ENCODE measurements at regions not wholly inside any gene's neighbourhood (a gene's known extent, or its start where the extent isn't known, plus 50 kb on each side); places are given as distances from the start of the nearest gene placed in this dataset.

GRCh38 chr21:16708101-16708835, 804.6 kb upstream of the CXADR start:
- Histone ChIP-seq H2BK5ac (ENCODE audit: low read length) (no peak overlapping the region), H3K4ac (ENCODE audit: low read length) (no peak overlapping the region), H3K14ac (ENCODE audit: low read length) (no peak overlapping the region), H2AFZ (ENCODE audit: low read length) (no peak overlapping the region), H3K27me3 (ENCODE audit: control insufficient read depth in 3 of 3, insufficient read depth in 3 of 3, low read depth in 1 of 3, low read length in 3 of 3) (no peaks in the 10 kb centered on the region), H2BK120ac (ENCODE audit: low read depth, low read length) (no peak overlapping the region), H3K36me3 (replicated peaks in 1 of 2; ENCODE audit: control insufficient read depth in 2 of 2, insufficient read depth in 2 of 2, low read length in 2 of 2) (no peaks in the 10 kb centered on the region), H3K18ac (ENCODE audit: low read length) (no peak overlapping the region), H2BK15ac (ENCODE audit: low read length) (no peak overlapping the region), H2AK5ac (ENCODE audit: low read depth, low read length) (no peak overlapping the region), H4K8ac (ENCODE audit: low read depth, low read length) (no peak overlapping the region), H3K79me1 (ENCODE audit: low read depth, low read length) (no peaks in the 10 kb centered on the region), H3K4me3 (ENCODE audit: low read length in 2 of 2) (no peak overlapping the region), H2BK12ac (ENCODE audit: low read length) (no peak overlapping the region), H3K23ac (ENCODE audit: low read depth, low read length, poor library complexity) (no peak overlapping the region), H4K91ac (ENCODE audit: low read depth, low read length, poor library complexity) (no peak overlapping the region), H3K4me1 (ENCODE audit: control insufficient read depth in 2 of 2, insufficient read depth in 1 of 2, low read depth in 1 of 2, low read length in 2 of 2) (no peaks in the 10 kb centered on the region), H3K27ac (replicated peaks; ENCODE audit: low read length) (no peak overlapping the region), H3K4me2 (ENCODE audit: insufficient read depth, low read length, poor library complexity, severe bottlenecking) (no peak overlapping the region), H3K9ac (ENCODE audit: low read depth, low read length, poor library complexity) (no peak overlapping the region), H3K9me3 (replicated peaks in 1 of 2; ENCODE audit: control insufficient read depth in 2 of 2, insufficient read depth in 1 of 2, low read depth in 1 of 2, low read length in 2 of 2) (peaks cover 0 to 3% of the 10 kb centered on the region in 2 donors)
- no peak for DNase-seq (ENCODE audit: low spot score)
- WGBS, 2 donors (ENCODE audit: extremely low coverage in 2 of 2, insufficient read length in 2 of 2, insufficient replicate concordance in 1 of 2): no CpG with 5 or more reads among the region's 2 CpGs

- Histone ChIP-seq H2AFZ (ENCODE audit: low read length) (no peak overlapping the region), H3K9ac (ENCODE audit: low read depth, low read length, poor library complexity) (no peak overlapping the region), H2BK15ac (ENCODE audit: low read length) (no peak overlapping the region), H3K27me3 (ENCODE audit: control insufficient read depth in 3 of 3, insufficient read depth in 3 of 3, low read depth in 1 of 3, low read length in 3 of 3) (no peaks in the 10 kb centered on the region), H3K9me3 (replicated peaks in 1 of 2; ENCODE audit: control insufficient read depth in 2 of 2, insufficient read depth in 1 of 2, low read depth in 1 of 2, low read length in 2 of 2) (peaks cover 0 to 3% of the 10 kb centered on the region in 2 donors), H3K27ac (replicated peaks; ENCODE audit: low read length) (no peak overlapping the region), H3K4me3 (ENCODE audit: low read length in 2 of 2) (no peak overlapping the region), H3K36me3 (replicated peaks in 1 of 2; ENCODE audit: control insufficient read depth in 2 of 2, insufficient read depth in 2 of 2, low read length in 2 of 2) (no peaks in the 10 kb centered on the region), H2BK12ac (ENCODE audit: low read length) (no peak overlapping the region), H4K91ac (ENCODE audit: low read depth, low read length, poor library complexity) (no peak overlapping the region), H3K14ac (ENCODE audit: low read length) (no peak overlapping the region), H3K23ac (ENCODE audit: low read depth, low read length, poor library complexity) (no peak overlapping the region), H4K8ac (ENCODE audit: low read depth, low read length) (no peak overlapping the region), H3K4me2 (ENCODE audit: insufficient read depth, low read length, poor library complexity, severe bottlenecking) (no peak overlapping the region), H3K4ac (ENCODE audit: low read length) (no peak overlapping the region), H3K18ac (ENCODE audit: low read length) (no peak overlapping the region), H3K4me1 (ENCODE audit: control insufficient read depth in 2 of 2, insufficient read depth in 1 of 2, low read depth in 1 of 2, low read length in 2 of 2) (no peaks in the 10 kb centered on the region), H2BK5ac (ENCODE audit: low read length) (no peak overlapping the region), H3K79me1 (ENCODE audit: low read depth, low read length) (no peaks in the 10 kb centered on the region), H2BK120ac (ENCODE audit: low read depth, low read length) (no peak overlapping the region), H2AK5ac (ENCODE audit: low read depth, low read length) (no peak overlapping the region)
- WGBS, 2 donors (ENCODE audit: extremely low coverage in 2 of 2, insufficient read length in 2 of 2, insufficient replicate concordance in 1 of 2): no CpG with 5 or more reads among the region's 5 CpGs
- DNase-seq (ENCODE audit: low spot score): no peak
These were observed 802.8 kb upstream of the CXADR start for GRCh38 chr21:16709866-16710550.

GRCh38 chr21:16711757-16712156, 801.1 kb upstream of the CXADR start:
- no peak overlapping the region for H3K4me3 ChIP-seq (ENCODE audit: low read length in 2 of 2)
- H2BK120ac ChIP-seq (ENCODE audit: low read depth, low read length): no peak overlapping the region
- no peaks in the 10 kb centered on the region for H3K27me3 ChIP-seq (ENCODE audit: control insufficient read depth in 3 of 3, insufficient read depth in 3 of 3, low read depth in 1 of 3, low read length in 3 of 3)
- no peak overlapping the region for H2BK15ac ChIP-seq (ENCODE audit: low read length)
- H2BK12ac ChIP-seq (ENCODE audit: low read length): no peak overlapping the region
- DNase-seq (ENCODE audit: low spot score): no peak
- no CpG with 5 or more reads among the region's 2 CpGs for WGBS, 2 donors (ENCODE audit: extremely low coverage in 2 of 2, insufficient read length in 2 of 2, insufficient replicate concordance in 1 of 2)
- no peak overlapping the region for H3K14ac ChIP-seq (ENCODE audit: low read length)
- H2AFZ ChIP-seq (ENCODE audit: low read length): no peak overlapping the region
- peaks cover 0 to 3% of the 10 kb centered on the region in 2 donors for H3K9me3 ChIP-seq (replicated peaks in 1 of 2; ENCODE audit: control insufficient read depth in 2 of 2, insufficient read depth in 1 of 2, low read depth in 1 of 2, low read length in 2 of 2)
- H4K8ac ChIP-seq (ENCODE audit: low read depth, low read length): no peak overlapping the region
- H3K9ac ChIP-seq (ENCODE audit: low read depth, low read length, poor library complexity): no peak overlapping the region
- no peak overlapping the region for H3K23ac ChIP-seq (ENCODE audit: low read depth, low read length, poor library complexity)
- H3K18ac ChIP-seq (ENCODE audit: low read length): no peak overlapping the region
- no peak overlapping the region for H3K4me2 ChIP-seq (ENCODE audit: insufficient read depth, low read length, poor library complexity, severe bottlenecking)
- no peak overlapping the region for H3K27ac ChIP-seq (replicated peaks; ENCODE audit: low read length)
- no peak overlapping the region for H2BK5ac ChIP-seq (ENCODE audit: low read length)
- H3K79me1 ChIP-seq (ENCODE audit: low read depth, low read length): no peaks in the 10 kb centered on the region
- no peaks in the 10 kb centered on the region for H3K36me3 ChIP-seq (replicated peaks in 1 of 2; ENCODE audit: control insufficient read depth in 2 of 2, insufficient read depth in 2 of 2, low read length in 2 of 2)
- H4K91ac ChIP-seq (ENCODE audit: low read depth, low read length, poor library complexity): no peak overlapping the region
- H3K4me1 ChIP-seq (ENCODE audit: control insufficient read depth in 2 of 2, insufficient read depth in 1 of 2, low read depth in 1 of 2, low read length in 2 of 2): no peaks in the 10 kb centered on the region
- no peak overlapping the region for H2AK5ac ChIP-seq (ENCODE audit: low read depth, low read length)
- H3K4ac ChIP-seq (ENCODE audit: low read length): no peak overlapping the region

GRCh38 chr21:16713331-16714117, 799.3 kb upstream of the CXADR start:
- H3K4me2 ChIP-seq (ENCODE audit: insufficient read depth, low read length, poor library complexity, severe bottlenecking): no peak overlapping the region
- no peak overlapping the region for H2AFZ ChIP-seq (ENCODE audit: low read length)
- no peak overlapping the region for H3K23ac ChIP-seq (ENCODE audit: low read depth, low read length, poor library complexity)
- H2AK5ac ChIP-seq (ENCODE audit: low read depth, low read length): no peak overlapping the region
- H3K27me3 ChIP-seq (ENCODE audit: control insufficient read depth in 3 of 3, insufficient read depth in 3 of 3, low read depth in 1 of 3, low read length in 3 of 3): no peaks in the 10 kb centered on the region
- no peak overlapping the region for H2BK5ac ChIP-seq (ENCODE audit: low read length)
- no peak overlapping the region for H4K8ac ChIP-seq (ENCODE audit: low read depth, low read length)
- DNase-seq (ENCODE audit: low spot score): no peak
- no peak overlapping the region for H2BK15ac ChIP-seq (ENCODE audit: low read length)
- no peak overlapping the region for H3K4me3 ChIP-seq (ENCODE audit: low read length in 2 of 2)
- no peaks in the 10 kb centered on the region for H3K79me1 ChIP-seq (ENCODE audit: low read depth, low read length)
- H3K4me1 ChIP-seq (ENCODE audit: control insufficient read depth in 2 of 2, insufficient read depth in 1 of 2, low read depth in 1 of 2, low read length in 2 of 2): peaks cover 0 to under 1% of the 10 kb centered on the region in 2 donors
- no peak overlapping the region for H4K91ac ChIP-seq (ENCODE audit: low read depth, low read length, poor library complexity)
- H3K9ac ChIP-seq (ENCODE audit: low read depth, low read length, poor library complexity): no peak overlapping the region
- H2BK120ac ChIP-seq (ENCODE audit: low read depth, low read length): no peak overlapping the region
- no peak overlapping the region for H3K14ac ChIP-seq (ENCODE audit: low read length)
- H2BK12ac ChIP-seq (ENCODE audit: low read length): no peak overlapping the region
- H3K27ac ChIP-seq (replicated peaks; ENCODE audit: low read length): no peak overlapping the region
- no peak overlapping the region for H3K4ac ChIP-seq (ENCODE audit: low read length)
- peaks cover 0 to 6% of the 10 kb centered on the region in 2 donors for H3K9me3 ChIP-seq (replicated peaks in 1 of 2; ENCODE audit: control insufficient read depth in 2 of 2, insufficient read depth in 1 of 2, low read depth in 1 of 2, low read length in 2 of 2)
- no CpG with 5 or more reads among the region's 4 CpGs for WGBS, 2 donors (ENCODE audit: extremely low coverage in 2 of 2, insufficient read length in 2 of 2, insufficient replicate concordance in 1 of 2)
- no peak overlapping the region for H3K18ac ChIP-seq (ENCODE audit: low read length)
- no peaks in the 10 kb centered on the region for H3K36me3 ChIP-seq (replicated peaks in 1 of 2; ENCODE audit: control insufficient read depth in 2 of 2, insufficient read depth in 2 of 2, low read length in 2 of 2)

All from neuronal stem cell (in vitro differentiated cells).